ENCODE measurements at regions not wholly inside any gene's neighbourhood (a gene's known extent, or its start where the extent isn't known, plus 50 kb on each side); places are given as distances from the start of the nearest gene placed in this dataset.

DNA sequence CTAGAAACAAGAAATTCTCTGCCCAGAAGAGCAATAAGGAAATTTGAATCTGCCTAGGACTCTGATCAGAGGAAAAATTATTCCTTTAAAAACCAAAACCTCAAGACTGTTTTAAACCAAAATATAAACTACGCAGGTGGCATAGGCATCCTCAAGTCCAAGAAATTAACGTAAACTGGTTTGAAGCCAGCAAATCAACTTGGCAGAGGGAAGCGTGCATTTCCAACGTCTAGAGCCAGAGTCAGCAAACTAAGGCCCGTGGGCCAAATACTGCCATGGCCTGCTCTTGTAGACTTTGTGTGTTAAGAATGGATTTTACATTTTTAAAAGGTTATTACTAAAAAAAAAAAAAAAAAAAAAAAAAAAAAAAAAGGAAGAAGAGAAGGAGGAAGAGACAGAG, 67.8 kb upstream of the VTCN1 start:
- TF ChIP-seq, protein P1, sequence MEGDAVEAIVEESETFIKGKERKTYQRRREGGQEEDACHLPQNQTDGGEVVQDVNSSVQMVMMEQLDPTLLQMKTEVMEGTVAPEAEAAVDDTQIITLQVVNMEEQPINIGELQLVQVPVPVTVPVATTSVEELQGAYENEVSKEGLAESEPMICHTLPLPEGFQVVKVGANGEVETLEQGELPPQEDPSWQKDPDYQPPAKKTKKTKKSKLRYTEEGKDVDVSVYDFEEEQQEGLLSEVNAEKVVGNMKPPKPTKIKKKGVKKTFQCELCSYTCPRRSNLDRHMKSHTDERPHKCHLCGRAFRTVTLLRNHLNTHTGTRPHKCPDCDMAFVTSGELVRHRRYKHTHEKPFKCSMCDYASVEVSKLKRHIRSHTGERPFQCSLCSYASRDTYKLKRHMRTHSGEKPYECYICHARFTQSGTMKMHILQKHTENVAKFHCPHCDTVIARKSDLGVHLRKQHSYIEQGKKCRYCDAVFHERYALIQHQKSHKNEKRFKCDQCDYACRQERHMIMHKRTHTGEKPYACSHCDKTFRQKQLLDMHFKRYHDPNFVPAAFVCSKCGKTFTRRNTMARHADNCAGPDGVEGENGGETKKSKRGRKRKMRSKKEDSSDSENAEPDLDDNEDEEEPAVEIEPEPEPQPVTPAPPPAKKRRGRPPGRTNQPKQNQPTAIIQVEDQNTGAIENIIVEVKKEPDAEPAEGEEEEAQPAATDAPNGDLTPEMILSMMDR (conservative IDR thresholded peaks at IDR 0.05; ENCODE audit: low read depth, low read length) = no peak
- TF ChIP-seq EZH2 (IDR thresholded peaks at IDR 0.05; ENCODE audit: low read length, unreplicated experiment) = no peak
